Posterior cingulate gyrus (tissue), 11 donors: ENCODE measurements at regions not wholly inside any gene's neighbourhood (a gene's known extent, or its start where the extent isn't known, plus 50 kb on each side); places are given as distances from the start of the nearest gene placed in this dataset.

Source experiments
- DNase-seq, 10 donors: peaks; one replicate each; pipeline versions ENCODE4 v3.0.0 to v3.0.0-alpha.2; 2020 to 2021; ENCODE audit warnings: mixed read lengths in 3 of 10
- intact Hi-C: fragments of 100-400 bp; cut with DNase I; formaldehyde crosslinking; loops from one replicate; pipeline ENCODE4 v1.15.1; 2023

DNA sequence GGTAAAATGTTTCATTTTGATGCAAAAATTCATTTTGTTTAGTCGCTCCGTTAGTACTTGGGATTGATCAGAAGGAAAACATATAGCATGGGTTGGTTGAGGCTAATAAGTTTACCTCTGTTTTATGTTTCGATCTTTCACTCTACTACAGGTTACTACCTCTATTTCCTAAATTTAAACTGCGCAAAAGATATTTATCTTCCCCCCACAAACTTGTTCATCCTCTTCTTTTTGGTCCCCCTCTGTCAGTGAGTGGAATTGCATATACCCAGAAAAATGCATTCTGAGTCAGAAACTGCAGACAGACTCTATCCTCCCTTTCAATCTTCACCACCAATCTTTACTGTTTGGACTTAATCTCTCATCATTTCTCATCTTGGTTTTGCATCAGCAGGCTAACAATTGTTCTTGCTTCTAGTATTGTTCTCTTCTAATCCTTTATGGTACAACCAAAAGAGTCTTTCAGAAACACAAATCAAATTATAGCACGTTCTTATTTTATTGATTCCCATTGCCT is 316.0 kb upstream of the ADGRL4 start:
- DNase-seq: no peak
- intact Hi-C loops: no loop called here

DNA sequence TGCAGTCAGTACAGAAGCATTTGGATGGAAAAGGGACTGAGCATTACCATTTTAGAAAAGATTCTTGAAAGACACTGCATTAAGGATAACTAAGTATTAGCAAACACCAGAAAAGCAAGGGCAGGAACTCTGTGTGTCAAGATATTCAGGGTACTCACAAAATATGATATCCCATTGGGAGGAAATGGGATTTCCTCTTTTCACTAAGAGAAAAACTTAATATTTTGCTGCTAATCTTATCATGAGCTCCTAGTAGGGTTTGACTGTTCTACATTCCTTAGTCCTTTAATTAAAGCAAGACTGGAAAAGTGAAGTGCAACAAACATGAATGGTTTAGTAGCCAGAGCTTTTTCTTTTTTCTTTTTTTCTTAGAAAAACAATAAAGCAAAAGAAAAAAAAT is 305.9 kb upstream of the ADGRL4 start:
- intact Hi-C loops: no loop called here
- DNase-seq: no peak

DNA sequence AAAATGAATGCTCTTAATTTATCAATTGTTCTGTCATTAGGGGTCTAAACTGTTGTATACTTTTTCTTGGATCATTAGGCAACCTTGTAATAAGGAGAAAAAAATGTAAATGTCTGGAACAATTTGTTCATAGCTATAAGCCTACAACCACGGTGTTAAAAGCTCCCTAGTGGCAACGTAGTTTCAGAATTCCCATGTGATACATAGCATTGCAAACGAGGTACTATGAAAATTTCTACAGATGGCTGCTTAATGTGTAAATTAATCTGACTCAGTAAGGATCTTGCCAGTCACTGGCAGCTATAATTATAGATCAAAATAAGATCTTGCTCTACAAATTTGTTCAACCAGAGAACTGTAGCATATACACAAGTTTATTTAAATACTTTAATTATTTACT is 304.1 kb upstream of the ADGRL4 start:
- no peak for DNase-seq
- intact Hi-C loops: no loop called here

DNA sequence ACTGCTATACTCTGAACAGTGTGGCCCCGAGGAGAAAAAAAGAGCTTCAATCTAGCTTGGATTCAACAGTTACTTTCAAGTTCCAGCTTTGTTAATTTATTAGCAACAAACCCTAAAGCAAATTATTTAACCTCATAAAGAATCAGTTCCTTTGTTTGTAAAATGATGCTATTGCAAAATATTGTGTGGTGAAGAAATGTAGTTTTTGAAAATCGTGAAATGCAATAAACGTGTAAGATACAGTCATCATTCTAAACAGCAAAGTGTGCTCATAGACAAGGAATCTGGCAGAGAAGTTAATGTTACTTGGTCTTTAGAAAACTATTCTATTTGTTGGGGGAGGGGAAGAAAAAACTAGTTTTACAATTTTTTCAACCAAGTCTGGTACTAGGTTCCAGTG is 297.6 kb upstream of the ADGRL4 start:
- DNase-seq: no peak
- intact Hi-C loops: no loop called here

DNA sequence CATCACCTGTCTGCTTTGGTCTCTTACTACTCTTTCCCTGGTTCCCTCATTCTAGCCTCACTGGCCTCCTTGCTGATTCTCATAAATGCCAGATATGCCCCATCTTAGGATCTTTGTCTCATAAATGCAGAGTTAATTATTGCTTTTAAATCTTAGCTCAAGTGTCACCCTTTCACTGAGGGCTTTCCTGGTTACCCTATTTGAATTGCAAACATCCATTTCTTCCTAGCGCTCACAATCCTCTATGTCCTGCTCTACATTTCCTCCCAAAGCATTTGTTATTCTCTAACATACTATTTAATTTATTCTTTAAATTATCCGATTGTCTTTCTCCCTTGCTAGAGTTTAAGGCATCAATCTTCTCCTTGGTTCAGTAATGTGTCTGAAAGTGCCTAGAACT is 296.5 kb upstream of the ADGRL4 start:
- DNase-seq: no peak
- intact Hi-C loops: no loop called here

DNA sequence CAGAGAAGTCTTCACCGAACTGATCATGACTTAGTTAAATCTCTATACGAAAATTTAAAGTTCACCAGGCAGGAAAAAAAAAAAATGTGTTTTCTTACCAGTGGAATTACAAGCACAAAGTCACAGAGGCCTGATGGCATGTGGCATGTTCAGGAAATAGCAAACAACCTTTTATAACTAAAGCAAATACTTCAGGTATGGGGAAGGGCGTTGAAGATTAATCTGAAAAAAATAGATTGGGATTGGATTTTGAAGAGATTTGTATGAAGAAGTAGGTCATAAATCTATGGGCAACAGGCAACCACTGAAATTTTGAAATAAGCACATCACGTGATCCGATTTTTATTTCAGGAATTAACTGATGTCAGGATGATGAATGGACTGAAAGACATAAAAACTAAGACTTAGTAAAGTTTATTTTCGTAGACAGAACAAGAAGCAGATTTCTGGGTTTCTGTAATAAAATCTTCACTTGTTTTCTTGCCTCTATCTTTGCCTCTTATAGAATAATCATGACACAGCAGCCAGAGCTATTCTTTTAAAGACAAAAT is 295.9 kb upstream of the ADGRL4 start:
- no peak for DNase-seq

DNA sequence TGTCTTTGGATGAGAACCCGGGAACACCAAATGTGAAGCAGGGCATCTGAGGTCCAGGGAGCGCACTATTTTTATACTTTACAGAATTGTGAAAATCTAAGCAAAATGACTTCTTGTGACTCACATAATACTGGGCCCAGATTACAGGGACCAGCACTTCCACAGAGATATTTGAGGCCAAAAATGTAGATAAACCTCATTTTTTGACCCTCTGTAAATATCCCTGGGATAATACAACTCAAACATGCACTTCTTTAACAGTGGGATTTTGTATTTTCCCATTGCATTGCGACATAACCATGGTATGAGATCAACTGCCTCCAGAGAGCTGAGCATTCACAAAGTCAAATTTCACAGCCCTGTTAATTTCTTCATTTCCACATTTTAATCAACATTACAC is 289.4 kb upstream of the ADGRL4 start:
- no peak for DNase-seq
- intact Hi-C loops: no loop called here

More for the DNA sequence above, 295.9 kb upstream of the ADGRL4 start:
- intact Hi-C loops: no loop called here

DNA sequence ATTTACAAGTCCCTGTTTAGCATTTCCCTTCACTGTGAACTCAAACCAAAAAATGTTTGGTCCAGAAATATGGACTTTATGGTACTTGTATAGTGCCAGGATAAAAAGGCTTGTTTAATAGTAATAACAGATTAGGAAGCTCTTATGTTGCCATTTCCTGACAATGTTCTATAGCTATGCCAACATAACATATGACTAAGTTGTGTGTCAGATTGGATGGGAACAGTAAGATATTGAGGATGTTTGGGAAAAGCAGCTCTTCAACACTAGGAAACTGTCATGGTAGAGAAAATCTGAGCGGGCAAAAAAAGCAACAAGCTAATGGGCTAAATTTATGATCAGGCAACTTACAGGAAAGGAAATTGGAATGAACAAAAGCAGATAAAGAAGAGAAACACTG is 287.1 kb upstream of the ADGRL4 start:
- intact Hi-C loops: loop anchor here (2.0 kb wide), 1 partner anchor 63 kb away; no protein-coding TSS in a partner anchor
- no peak for DNase-seq

DNA sequence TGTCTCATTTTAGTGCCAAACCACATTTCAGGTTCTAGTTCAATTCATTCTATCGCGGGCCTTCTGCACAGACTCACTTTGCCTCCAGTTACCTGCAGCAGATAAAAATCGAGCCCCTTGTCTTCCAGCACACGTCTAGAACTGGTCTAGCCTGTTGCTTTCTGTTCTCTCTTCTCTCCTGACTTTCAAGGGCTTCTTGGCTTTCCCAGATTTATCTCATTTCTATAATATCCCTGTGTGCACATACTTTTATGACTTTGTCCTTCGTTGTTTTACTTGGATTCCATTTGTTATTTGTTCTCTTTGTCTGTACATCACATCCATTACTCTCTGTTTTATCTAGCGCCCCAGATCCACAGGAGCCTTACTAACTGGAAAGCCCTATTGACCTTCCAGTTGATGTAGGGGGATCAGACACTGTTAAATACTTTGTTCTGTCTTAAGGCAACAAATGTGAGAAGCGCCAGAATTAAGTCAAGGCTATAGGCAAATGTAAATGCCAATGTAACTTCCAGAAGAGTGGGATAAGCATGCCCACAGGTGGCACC is 284.5 kb upstream of the ADGRL4 start:
- intact Hi-C loops: no loop called here
- no peak for DNase-seq

DNA sequence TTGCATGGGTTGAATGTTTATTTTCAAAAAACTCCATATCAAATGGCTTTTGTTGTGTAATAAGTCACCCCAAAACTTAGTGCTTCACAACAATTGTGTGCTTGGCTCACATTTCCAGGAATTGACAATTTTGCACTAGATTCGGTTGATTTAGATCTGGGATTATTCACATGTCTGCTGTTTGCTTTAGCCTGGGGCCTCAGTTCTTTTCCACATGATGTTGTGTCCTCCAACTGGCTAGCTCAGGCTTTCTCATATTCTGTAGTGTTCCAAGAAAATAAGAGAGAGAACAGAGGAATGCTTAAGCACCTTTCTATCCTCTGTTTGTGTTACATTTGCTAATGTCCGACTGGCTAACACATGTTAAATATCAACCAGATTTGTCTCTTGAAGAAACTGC is 281.5 kb upstream of the ADGRL4 start:
- intact Hi-C loops: no loop called here
- no peak for DNase-seq

DNA sequence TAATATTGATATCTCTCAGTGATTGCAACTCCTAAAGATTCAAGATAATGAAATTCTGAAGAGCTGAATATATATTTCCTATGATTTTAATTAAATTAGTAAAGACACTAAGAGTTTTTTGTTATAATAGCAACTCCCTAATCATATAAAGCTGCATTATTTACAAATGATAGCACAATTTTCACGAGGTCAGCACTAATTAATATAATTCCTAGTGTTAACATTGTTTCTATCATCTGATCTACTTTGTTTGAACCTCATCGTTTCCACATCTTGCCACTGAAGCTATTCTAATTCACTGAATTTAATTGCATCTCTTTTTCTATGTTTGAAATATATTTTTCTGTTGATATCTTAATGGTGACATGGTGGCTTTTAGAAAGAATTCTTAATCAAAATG is 279.1 kb upstream of the ADGRL4 start:
- intact Hi-C loops: no loop called here

DNA sequence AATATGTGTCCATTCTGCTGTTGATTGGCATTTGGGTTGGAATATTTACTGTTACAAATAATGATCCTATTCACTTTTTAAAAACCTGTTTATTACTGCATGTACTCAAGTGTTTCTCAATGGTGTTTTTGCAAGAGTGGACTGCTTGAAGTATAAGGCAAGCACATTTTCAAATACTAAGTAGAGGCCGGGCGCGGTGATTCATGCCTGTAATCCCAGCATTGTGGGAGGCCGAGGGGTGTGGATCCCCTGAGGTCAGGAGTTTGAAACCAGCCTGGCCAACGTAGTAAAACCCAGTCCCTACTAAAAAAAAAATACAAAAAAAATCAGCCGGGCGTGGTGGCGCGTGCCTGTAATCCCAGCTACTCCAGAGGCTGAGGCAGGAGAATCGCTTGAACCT is 276.9 kb upstream of the ADGRL4 start:
- peak in 1 of 10 donors; percentile 52 for DNase-seq
- intact Hi-C loops: no loop called here

More for the DNA sequence above, 279.1 kb upstream of the ADGRL4 start:
- no peak for DNase-seq

DNA sequence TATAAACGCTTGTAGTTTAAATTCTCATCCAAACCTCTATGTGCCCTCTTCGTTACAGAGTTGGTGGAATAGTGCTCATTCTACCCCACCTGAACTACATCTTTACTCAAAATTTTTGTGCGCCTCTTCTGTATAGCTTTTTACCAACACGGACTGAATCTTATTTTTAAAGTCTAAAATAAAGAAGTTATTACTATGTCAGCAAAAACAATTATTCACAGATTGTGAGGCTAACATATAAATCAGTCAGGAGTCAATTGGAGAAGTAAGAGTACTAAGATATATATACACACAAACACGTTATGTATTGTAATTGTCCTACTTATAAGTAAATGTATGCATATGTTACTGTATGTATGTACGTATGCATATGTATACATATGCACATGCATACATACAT is 274.9 kb upstream of the ADGRL4 start:
- intact Hi-C loops: no loop called here
- no peak for DNase-seq

DNA sequence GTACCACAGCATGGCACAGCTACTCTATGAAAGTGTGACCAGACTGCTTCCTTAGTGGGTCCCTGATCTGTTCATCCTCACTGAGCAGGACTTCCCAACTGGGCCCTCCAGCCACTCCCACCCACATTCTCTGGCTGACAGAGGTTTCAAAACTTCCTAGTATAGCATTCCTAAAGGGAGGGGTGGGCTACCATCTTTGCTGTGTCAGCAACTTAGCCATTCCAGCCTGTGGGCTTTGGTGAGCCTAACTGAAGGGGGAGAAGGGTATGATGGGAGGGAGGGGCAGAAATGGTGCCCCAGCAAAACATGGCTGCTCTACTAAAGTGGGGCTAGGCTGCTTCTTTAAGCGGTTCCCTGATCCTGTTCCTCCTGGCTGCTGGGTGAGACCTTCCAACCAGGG is 265.2 kb upstream of the ADGRL4 start:
- intact Hi-C loops: no loop called here
- no peak for DNase-seq

DNA sequence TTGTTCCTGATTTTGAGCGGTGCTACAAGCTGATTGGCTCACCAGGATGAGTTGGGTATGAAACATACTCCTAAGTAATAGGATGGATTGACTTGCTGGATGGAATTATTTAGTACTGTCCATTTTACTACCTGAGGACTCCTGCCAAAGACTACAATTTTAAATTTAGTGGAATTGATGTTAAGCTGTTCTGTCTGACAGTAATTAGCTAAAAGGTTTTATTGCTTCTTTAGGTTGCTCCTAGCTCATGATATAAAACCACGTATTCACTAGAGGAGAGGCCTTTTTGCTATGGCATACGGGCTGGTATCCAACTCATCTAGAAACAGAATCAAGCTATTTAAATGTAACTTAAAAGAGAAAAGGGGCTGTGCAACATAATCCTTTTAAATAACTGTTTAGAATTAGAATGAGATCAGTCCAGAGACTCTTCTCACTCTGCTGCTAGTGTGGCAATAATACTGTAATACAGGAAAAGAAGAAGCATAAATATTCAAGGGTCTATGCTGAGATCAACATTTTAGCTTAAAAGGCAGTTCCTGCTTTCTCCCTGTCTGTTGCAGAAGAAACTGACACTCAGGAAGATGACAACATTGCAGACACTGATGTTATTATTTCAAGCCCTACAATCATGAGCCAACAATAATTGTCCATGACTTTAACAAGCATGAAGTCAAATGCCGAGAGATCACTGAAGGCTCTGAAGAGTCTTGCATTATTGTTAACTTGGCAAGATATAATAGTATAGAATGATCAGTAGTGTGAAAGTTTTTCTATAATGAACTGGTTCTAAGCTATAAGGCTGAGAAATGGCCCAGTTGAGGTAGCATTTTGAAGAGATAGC is 258.7 kb upstream of the ADGRL4 start:
- no peak for DNase-seq

DNA sequence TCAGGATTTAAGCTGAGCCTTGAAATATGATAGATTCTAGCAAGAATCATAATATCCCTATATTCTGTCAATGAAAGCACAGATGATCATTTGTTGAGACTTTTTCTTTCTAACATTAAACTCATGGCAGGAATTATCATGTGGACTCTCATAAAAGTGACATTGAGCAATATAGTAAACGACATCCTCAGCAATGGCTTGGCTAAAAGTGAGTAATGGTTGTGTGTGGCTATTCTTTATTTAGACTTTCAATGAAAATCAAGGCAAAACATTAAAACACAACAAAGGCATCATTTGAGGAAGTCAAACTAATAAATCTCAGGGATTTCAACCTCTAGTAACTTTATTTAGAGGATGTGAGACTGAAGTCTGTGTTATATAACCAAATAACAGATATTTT is 257.8 kb upstream of the ADGRL4 start:
- no peak for DNase-seq
- intact Hi-C loops: no loop called here

More for the DNA sequence above, 258.7 kb upstream of the ADGRL4 start:
- intact Hi-C loops: no loop called here

DNA sequence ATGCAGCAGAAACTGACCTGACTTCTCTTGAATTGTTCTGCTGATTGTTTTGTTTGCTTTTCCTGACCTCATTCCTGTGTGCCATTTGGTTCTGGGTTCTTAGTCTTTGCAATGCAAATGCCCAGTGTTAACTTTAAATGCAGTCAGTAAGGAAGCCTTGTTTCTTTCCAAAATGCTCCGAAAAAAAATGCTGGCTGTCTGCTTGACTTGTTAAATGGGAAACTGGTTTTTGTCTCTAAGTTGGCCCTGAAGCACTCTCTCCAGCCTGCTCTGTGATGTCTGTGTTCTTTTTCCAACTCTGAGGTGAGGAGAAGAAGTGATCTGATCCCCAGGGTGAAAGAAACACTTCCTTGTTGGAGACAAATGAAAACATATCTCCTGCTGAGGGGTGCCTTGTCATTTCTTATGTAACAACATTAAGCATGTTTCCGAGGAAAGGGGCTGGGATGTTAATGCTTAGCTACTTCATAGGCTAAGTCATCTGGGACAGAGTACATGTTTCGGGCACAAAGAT is 256.3 kb upstream of the ADGRL4 start:
- DNase-seq: no peak
- intact Hi-C loops: no loop called here

DNA sequence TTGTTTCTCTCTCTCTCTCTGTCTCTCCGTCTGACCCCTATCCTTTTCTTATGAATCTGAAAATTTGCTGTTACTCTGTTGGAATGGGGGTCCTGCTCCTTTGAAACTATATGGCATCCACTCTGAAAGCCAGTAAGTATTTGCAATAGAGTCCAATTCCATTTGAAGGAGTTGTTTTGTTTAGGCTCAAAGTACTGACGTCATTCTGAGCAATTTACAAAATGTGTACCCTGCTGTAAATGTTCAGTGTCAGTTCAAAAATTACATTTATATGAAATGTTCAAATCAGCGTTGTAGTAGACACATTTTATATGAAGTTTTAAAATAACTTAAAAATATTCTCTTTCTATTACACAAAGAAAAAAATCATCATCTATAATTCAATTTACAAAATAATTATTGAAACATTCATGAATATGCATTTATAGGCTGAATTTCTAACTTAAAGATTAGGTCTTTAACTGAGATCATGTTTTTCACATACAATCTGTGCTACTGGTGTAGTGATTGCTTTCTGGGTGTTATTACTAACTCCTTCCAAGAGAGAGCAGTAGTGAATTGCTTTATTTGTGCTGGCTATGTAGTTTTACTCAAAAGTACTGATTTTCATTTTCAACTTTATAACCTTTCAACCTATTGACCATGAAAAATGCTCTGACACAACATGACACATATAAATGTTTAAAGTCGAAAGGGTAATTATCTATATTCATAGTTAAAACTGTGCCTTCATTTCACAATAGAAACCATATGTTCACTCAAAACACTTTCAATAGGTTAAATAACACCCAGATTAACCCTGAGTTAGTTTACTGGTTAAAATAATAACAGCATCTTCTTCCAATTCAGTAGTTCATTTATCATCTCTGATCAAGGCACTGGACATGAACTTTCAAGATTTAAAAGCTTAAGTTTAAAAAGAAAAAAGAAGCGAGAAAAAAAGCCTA is 253.1 kb upstream of the ADGRL4 start:
- intact Hi-C loops: no loop called here
- no peak for DNase-seq

DNA sequence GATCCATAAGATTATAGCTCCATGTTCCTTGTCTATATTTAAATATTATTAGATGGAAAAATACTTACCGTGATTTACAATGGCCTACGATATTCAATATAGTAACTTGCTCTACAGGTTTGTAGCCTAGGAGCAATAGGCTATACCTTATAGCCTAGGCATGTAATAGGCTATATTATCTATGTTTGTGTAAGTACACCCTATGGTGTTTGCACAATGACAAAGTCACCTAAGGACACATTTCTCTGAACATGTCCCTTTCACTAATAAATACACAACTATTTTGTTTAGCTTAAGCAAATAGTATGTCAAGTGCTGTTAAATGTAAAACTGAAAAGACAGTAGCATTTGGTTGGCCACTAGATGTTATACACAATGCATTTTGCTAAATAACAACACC is 248.9 kb upstream of the ADGRL4 start:
- no peak for DNase-seq
- intact Hi-C loops: no loop called here

DNA sequence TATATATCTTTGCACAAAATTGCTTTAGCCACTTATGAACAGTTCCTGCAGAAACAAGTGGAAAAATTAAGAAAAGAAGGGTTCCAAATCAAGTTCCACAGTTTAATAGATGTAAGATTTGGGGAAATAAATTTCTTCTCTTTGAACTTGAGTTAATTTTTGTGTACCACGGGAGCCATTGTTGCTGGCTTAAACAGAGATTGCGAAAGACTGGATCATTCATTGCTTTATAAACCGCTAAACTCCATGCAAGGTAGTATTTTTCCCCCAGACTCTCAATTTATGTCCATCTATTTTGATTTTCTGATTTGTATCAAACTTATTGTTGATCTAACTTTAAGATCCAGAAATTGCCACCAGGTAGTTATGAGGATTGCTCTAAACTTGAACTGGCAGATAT is 246.1 kb upstream of the ADGRL4 start:
- intact Hi-C loops: no loop called here
- DNase-seq: no peak

DNA sequence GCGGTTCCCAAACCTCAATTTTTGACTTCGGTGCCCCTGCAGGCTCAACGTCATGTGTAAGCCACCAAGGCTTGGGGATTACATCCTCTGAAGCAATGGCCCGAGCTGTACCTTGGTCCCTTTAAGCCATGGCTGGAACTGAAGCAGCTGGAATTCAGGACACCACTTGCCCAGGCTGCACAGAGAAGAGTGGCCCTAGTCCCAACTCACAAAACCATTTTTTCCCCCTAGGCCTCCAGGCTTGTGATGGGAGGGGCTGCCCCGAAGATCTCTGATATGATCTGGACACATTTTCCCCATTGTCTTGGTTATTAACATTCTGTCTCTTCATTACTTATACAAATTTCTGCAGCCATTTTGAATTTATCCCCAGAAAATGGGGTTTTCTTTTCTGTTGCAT is 233.3 kb upstream of the ADGRL4 start:
- DNase-seq: peak in 1 of 10 donors; percentile 17
- intact Hi-C loops: no loop called here
